ENCODE measurements at regions not wholly inside any gene's neighbourhood (a gene's known extent, or its start where the extent isn't known, plus 50 kb on each side); places are given as distances from the start of the nearest gene placed in this dataset.

DNA sequence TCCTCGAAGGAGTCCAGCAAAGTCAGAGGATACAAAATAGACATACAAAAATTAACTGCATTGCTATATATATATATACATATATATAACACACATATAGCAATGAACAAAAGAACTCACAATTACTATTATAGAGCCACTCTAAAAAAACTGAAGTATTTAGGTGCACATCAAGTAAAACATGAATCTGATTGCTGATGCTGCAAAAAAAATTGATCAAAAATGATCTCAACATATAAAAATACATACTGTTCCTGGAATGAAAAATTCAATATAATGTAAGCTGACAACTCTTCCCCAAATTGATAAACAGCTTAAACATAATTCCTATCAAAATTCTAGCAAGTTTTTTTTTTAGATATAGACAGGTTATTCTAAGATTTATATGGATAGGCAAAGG, 126.8 kb downstream of the ALOX5 start:
- ATAC-seq = no peak
- Histone ChIP-seq H3K9me2 (ENCODE audit: insufficient read depth) (no peaks in the 10 kb centered on the region), H3K36me3 (ENCODE audit: insufficient read depth) (no peaks in the 10 kb centered on the region), H3F3A (replicated peaks; ENCODE audit: low read depth) (no peaks in the 10 kb centered on the region), H2AFZ (no peak overlapping the region), H3K27ac (ENCODE audit: low read depth) (no peak overlapping the region), H3K4me2 (no peak overlapping the region), H3K79me2 (replicated peaks; ENCODE audit: insufficient read depth) (no peaks in the 10 kb centered on the region; the same call in 1 of the 2 replicates), H4K20me1 (replicated peaks; ENCODE audit: insufficient read depth) (no peaks in the 10 kb centered on the region), H3K27me3 (ENCODE audit: insufficient read depth) (no peaks in the 10 kb centered on the region), H3K4me3 (no peak overlapping the region), H3K4me1 (ENCODE audit: insufficient read depth) (no peaks in the 10 kb centered on the region)
- Mint-ChIP-seq H3K9me3 (peaks cover 1% of the 10 kb centered on the region; the same call in 2 of the 3 replicates), H3K4me3 (no peak overlapping the region), H3K36me3 (ENCODE audit: low read depth) (no peaks in the 10 kb centered on the region), H3K27me3 (ENCODE audit: insufficient read depth, low read depth, poor library complexity) (no peaks in the 10 kb centered on the region), H3K4me1 (no peaks in the 10 kb centered on the region), H3K27ac (no peak overlapping the region)
- TF ChIP-seq ZNF462 (CRISPR knock-in tag; IDR thresholded peaks at IDR 0.05) (no peak), JUNB (IDR thresholded peaks at IDR 0.05; ENCODE audit: unreplicated experiment) (no peak), ZNF114 (CRISPR knock-in tag; IDR thresholded peaks at IDR 0.05) (no peak), STAT1 (IDR thresholded peaks at IDR 0.05; ENCODE audit: unreplicated experiment) (no peak), POLR2AphosphoS5 (IDR thresholded peaks at IDR 0.05; ENCODE audit: low read depth) (no peak), REST (IDR thresholded peaks at IDR 0.05; ENCODE audit: unreplicated experiment) (no peak)
- no peak for DNase-seq (ENCODE audit: low spot score)
